ENCODE measurements at regions not wholly inside any gene's neighbourhood (a gene's known extent, or its start where the extent isn't known, plus 50 kb on each side); places are given as distances from the start of the nearest gene placed in this dataset.

DNA sequence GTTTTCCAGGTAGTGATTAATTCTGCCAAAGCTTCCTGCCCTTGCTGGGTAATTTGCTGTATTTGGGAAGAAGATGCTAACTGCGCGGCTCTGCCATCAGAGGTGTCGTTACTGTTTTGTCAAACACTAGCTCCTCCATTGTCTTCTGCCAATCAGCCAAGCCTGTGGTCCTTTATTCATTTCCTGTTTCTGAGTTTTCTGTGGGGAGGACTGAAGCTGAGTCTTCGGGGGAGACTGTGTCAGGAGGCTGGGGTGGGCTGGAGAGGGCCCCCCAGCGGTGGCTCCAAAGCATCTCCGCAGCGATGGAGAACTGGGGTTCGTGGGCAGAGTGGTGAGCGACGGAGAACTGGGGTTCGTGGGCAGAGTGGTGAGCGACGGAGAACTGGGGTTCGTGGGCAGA lies 322.9 kb upstream of the B3GAT1 start:
- Mint-ChIP-seq H3K27me3 (ENCODE audit: low read depth) (peaks cover 33% of the 10 kb centered on the region), H3K4me1 (peaks cover 31% of the 10 kb centered on the region), H3K27ac (peak overlapping the region; percentile 69 to 90 (median 84)), H3K9me3 (no peaks in the 10 kb centered on the region), H3K36me3 (ENCODE audit: low read depth) (no peaks in the 10 kb centered on the region), H3K4me3 (peak overlapping the region in 1 of 3 experiments; percentile 49)
- TF ChIP-seq, protein P1, sequence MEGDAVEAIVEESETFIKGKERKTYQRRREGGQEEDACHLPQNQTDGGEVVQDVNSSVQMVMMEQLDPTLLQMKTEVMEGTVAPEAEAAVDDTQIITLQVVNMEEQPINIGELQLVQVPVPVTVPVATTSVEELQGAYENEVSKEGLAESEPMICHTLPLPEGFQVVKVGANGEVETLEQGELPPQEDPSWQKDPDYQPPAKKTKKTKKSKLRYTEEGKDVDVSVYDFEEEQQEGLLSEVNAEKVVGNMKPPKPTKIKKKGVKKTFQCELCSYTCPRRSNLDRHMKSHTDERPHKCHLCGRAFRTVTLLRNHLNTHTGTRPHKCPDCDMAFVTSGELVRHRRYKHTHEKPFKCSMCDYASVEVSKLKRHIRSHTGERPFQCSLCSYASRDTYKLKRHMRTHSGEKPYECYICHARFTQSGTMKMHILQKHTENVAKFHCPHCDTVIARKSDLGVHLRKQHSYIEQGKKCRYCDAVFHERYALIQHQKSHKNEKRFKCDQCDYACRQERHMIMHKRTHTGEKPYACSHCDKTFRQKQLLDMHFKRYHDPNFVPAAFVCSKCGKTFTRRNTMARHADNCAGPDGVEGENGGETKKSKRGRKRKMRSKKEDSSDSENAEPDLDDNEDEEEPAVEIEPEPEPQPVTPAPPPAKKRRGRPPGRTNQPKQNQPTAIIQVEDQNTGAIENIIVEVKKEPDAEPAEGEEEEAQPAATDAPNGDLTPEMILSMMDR (IDR thresholded peaks at IDR 0.05; ENCODE audit: unreplicated experiment in 3 of 3), result no peak

DNA sequence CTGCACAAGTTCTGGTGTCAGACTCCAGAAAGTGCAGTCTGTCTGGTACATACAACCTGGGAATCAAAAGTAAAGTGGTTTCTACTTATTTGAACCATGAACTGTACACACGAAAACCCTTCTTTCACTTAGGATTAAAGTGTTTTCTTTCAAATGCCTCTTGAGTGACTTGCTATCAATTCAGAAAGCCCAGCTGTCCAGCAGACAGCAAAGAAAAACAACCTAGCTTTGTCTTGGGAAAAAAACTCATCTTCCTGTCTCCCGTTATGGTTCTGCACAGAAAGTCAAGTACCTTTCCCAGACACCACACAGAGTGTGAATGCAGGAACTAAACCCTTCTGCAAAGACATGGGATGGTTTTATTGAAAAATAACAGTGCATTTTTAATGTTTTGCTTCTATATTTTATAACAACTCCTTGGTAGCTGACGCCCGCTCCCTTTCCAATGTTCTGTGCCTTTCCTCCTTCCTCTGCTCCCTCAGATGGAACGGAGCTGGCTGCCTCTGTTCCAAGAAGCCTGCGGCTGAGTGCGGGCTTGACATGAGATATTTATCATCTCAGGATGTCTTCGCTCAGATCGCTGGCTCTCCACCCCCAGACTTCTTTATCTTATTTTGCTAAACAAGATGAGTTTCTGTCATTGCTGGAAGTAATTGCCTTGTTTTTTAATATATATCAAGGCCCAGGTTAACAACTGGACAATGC lies 322.3 kb upstream of the B3GAT1 start:
- Mint-ChIP-seq H3K27ac (peak overlapping the region; percentile 69 to 90 (median 84)), H3K4me3 (peak overlapping the region; percentile 45 to 56 (median 49)), H3K4me1 (peaks cover 31% of the 10 kb centered on the region), H3K9me3 (no peaks in the 10 kb centered on the region), H3K36me3 (ENCODE audit: low read depth) (no peaks in the 10 kb centered on the region), H3K27me3 (ENCODE audit: low read depth) (peaks cover 33% of the 10 kb centered on the region)
- TF ChIP-seq, protein P1 (IDR thresholded peaks at IDR 0.05; ENCODE audit: unreplicated experiment in 3 of 3), result no peak

DNA sequence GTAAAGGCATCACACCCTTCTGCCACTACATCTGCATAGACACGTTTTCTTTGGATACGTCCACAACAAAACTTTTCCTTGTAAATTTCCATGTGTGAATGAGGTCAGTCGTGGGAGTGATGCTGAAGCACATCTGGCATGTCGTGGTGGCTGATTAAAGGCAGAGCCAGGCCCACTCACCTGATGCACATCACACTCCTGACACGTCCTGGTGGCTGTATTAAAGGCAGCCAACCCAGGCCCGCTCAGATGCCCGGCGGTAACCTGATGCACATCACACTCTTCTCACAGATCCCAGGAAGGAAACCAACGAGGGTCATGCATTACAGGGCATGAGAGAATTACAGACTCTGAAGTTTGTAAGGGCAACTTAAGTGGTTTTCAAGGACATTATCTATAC lies 321.6 kb upstream of the B3GAT1 start:
- H3K9me3 Mint-ChIP-seq, result no peaks in the 10 kb centered on the region
- H3K27me3 Mint-ChIP-seq (ENCODE audit: low read depth), result peaks cover 34% of the 10 kb centered on the region
- H3K36me3 Mint-ChIP-seq (ENCODE audit: low read depth), result no peaks in the 10 kb centered on the region
- peak overlapping the region in 1 of 3 experiments; percentile 7 for H3K4me3 Mint-ChIP-seq
- TF ChIP-seq, protein P1 (IDR thresholded peaks at IDR 0.05; ENCODE audit: unreplicated experiment in 3 of 3), result no peak
- H3K4me1 Mint-ChIP-seq, result peaks cover 31% of the 10 kb centered on the region
- peak overlapping the region; percentile 52 to 90 (median 69) for H3K27ac Mint-ChIP-seq

DNA sequence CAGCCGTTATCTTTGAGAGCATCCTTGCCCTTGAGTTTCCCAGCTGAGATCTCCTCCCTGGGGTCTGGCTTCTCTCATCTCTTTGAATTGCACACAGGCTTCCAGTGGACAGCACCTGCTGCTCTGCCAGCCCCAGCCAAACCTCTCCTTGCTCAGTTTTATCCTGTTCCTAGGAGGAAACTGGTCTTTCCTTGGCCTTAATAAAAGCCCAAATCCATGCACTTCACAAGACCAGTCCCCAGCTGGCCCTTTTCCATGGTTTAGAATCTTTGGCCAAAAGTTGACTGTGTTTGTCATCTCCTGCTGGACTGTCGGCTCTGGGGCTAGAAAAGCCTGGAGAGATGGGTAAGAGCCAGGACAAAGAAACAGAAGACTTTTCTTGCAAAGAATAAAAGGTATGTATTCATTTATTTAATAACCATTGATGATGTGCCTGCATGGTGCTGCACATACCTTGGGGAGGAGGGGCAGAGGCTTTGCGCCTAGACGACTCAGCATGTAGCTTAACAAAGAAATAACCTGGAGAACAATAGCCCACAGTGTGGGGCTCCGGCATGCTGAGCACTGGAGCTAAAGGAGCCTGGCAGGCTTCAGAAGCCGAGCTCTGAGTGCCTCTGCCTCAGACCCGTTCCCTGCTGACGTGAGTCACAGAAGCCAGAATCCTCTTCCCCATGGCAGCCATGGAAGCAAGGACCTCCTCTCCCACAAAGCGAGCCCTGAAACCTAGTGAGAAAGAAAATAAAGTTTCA lies 319.3 kb upstream of the B3GAT1 start:
- Mint-ChIP-seq H3K4me1 (peaks cover 31% of the 10 kb centered on the region), H3K27ac (peak overlapping the region in 1 of 3 experiments; percentile 5), H3K9me3 (no peaks in the 10 kb centered on the region), H3K4me3 (no peak overlapping the region), H3K27me3 (ENCODE audit: low read depth) (peaks cover 52% of the 10 kb centered on the region), H3K36me3 (ENCODE audit: low read depth) (no peaks in the 10 kb centered on the region)
- TF ChIP-seq, protein P1 (IDR thresholded peaks at IDR 0.05; ENCODE audit: unreplicated experiment in 3 of 3), result no peak

DNA sequence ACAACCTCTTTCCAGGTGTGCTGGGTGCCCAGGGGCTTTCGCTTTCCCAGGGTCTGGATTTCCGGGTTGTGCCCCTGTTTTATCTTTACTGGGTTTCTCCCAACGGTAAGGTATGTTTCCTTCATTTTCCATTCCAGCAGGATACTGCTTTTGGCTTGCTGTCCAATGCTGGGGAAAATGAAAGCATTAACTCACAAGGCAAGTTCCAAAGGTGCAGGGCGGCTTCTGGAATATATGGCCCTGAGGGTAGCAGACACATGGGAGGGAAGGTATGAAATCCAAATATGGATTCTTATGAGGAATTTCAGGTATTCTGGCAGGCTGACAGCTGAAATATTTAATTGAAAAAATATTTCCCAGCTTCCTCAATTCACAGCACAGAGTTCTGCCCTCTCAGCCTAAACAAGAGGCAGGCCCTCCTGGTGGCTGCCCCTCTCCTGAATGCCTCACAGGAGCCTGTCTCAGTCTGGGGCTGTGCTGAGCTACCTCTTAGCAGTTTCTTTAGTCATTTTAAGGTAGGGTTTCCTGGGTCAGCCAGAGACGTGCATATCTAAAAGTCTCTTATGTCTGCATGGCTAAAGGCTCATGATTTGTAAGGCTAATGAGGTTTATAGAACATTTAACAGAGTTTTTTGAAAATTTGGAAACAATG lies 318.6 kb upstream of the B3GAT1 start:
- Mint-ChIP-seq H3K36me3 (ENCODE audit: low read depth) (no peaks in the 10 kb centered on the region), H3K9me3 (no peaks in the 10 kb centered on the region), H3K4me3 (no peak overlapping the region), H3K27ac (peak overlapping the region in 1 of 3 experiments; percentile 5), H3K27me3 (ENCODE audit: low read depth) (peaks cover 55% of the 10 kb centered on the region), H3K4me1 (peaks cover 31% of the 10 kb centered on the region)
- TF ChIP-seq, protein P1 (IDR thresholded peaks at IDR 0.05; ENCODE audit: unreplicated experiment in 3 of 3), result no peak

Data from nephron (organoid).